ENCODE measurements at regions not wholly inside any gene's neighbourhood (a gene's known extent, or its start where the extent isn't known, plus 50 kb on each side); places are given as distances from the start of the nearest gene placed in this dataset.

- no peak overlapping the region for H3K4me2 ChIP-seq (ENCODE audit: insufficient read depth, low read length)
- no peak overlapping the region for H3K27ac ChIP-seq (ENCODE audit: insufficient read depth, low read depth, low read length)
- TF ChIP-seq GATA2 (IDR thresholded peaks at IDR 0.05; ENCODE audit: insufficient read depth, insufficient read length, low read depth, low read length) (no peak), POLR2A (IDR thresholded peaks at IDR 0.05; ENCODE audit: low read depth, low read length) (no peak), MYC (IDR thresholded peaks at IDR 0.05; ENCODE audit: low read depth, low read length) (no peak), FOS (IDR thresholded peaks at IDR 0.05; ENCODE audit: borderline replicate concordance, insufficient read depth, low read length) (no peak), MAX (IDR thresholded peaks at IDR 0.05; ENCODE audit: insufficient read depth, insufficient read length) (no peak), POLR2AphosphoS5 (IDR thresholded peaks at IDR 0.05; ENCODE audit: insufficient read depth, low read depth, low read length) (no peak), EZH2 (IDR thresholded peaks at IDR 0.05; ENCODE audit: borderline replicate concordance, low read depth, low read length, severe bottlenecking) (no peak), JUN (IDR thresholded peaks at IDR 0.05; ENCODE audit: borderline replicate concordance, insufficient read depth, insufficient read length, low read depth) (no peak)
- TF ChIP-seq, protein P1, sequence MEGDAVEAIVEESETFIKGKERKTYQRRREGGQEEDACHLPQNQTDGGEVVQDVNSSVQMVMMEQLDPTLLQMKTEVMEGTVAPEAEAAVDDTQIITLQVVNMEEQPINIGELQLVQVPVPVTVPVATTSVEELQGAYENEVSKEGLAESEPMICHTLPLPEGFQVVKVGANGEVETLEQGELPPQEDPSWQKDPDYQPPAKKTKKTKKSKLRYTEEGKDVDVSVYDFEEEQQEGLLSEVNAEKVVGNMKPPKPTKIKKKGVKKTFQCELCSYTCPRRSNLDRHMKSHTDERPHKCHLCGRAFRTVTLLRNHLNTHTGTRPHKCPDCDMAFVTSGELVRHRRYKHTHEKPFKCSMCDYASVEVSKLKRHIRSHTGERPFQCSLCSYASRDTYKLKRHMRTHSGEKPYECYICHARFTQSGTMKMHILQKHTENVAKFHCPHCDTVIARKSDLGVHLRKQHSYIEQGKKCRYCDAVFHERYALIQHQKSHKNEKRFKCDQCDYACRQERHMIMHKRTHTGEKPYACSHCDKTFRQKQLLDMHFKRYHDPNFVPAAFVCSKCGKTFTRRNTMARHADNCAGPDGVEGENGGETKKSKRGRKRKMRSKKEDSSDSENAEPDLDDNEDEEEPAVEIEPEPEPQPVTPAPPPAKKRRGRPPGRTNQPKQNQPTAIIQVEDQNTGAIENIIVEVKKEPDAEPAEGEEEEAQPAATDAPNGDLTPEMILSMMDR (IDR thresholded peaks at IDR 0.05; ENCODE audit: extremely low read depth in 1 of 2, insufficient read depth in 1 of 2, low read depth in 1 of 2, low read length in 2 of 2), result no peak
- dilution Hi-C loops (cut with MboI; ENCODE audit: extremely low pct_ligation_motif_present, low sequenced_read_pairs) (no loop called here), intact Hi-C loops (cut with micrococcal nuclease) (no loop called here)
- H4K20me1 ChIP-seq (replicated peaks; ENCODE audit: control insufficient read depth, extremely low read depth, insufficient read depth, low read length), result no peaks in the 10 kb centered on the region
- H2AFZ ChIP-seq (ENCODE audit: low read depth, low read length), result no peak overlapping the region
- ChIA-PET POLR2A (no interaction called here), CTCF (no interaction called here)
- no peak overlapping the region for H3K9ac ChIP-seq (replicated peaks; ENCODE audit: extremely low read depth, insufficient read depth, low read length)
- H3K9me1 ChIP-seq (replicated peaks; ENCODE audit: control insufficient read depth, extremely low read depth, insufficient read depth, low read length), result no peaks in the 10 kb centered on the region
- H3K27me3 ChIP-seq (ENCODE audit: control insufficient read depth in 2 of 2, insufficient read depth in 2 of 2, low read length in 2 of 2), result no peaks in the 10 kb centered on the region
- no peak for DNase-seq (ENCODE audit: low read depth, low spot score)
- H3K4me1 ChIP-seq (ENCODE audit: control insufficient read depth, extremely low read depth, insufficient read depth, low read length), result no peaks in the 10 kb centered on the region
- H3K9me3 ChIP-seq (replicated peaks; ENCODE audit: control insufficient read depth, insufficient read depth, low read length), result peaks cover 8% of the 10 kb centered on the region
- no peak overlapping the region for H3K4me3 ChIP-seq (replicated peaks in 1 of 3; ENCODE audit: insufficient read depth in 1 of 3, low read depth in 1 of 3, low read length in 3 of 3)
- H3K79me2 ChIP-seq (ENCODE audit: control insufficient read depth, insufficient read depth, low read length), result no peaks in the 10 kb centered on the region
- FAIRE-seq, result no peak
- BruUV-seq (replicated peaks), result no TSS peak
- no peaks in the 10 kb centered on the region for H3K36me3 ChIP-seq (ENCODE audit: control insufficient read depth in 2 of 2, extremely low read depth in 1 of 2, insufficient read depth in 2 of 2, low read length in 2 of 2)
Measured at GRCh38 chr4:45596379-45597101, 527.3 kb downstream of the GABRG1 start.

Measured in endothelial cell of umbilical vein (primary cell).